Neural progenitor cell (in vitro differentiated cells): ENCODE measurements at regions not wholly inside any gene's neighbourhood (a gene's known extent, or its start where the extent isn't known, plus 50 kb on each side); places are given as distances from the start of the nearest gene placed in this dataset.

ENCODE experiments used
- EZH2 ChIP-seq: fragments of 200-600 bp; sonication (generic); IDR thresholded peaks from 2 replicates; pipeline ENCODE4 v1.6.1; 2017; ENCODE audit warnings: antibody characterized with exemption, mild to moderate bottlenecking, moderate library complexity
- EZH2phosphoT487 ChIP-seq: fragments of 200-600 bp; sonication (generic); IDR thresholded peaks from 2 replicates; pipeline ENCODE4 v1.6.1; 2017; ENCODE audit warnings: antibody characterized with exemption
- TF ChIP-seq, protein P1 (sequence below): fragments of 200-600 bp; sonication (generic); IDR thresholded peaks from 2 replicates; pipeline ENCODE4 v1.5.1; 2017; ENCODE audit warnings: antibody characterized with exemption, mild to moderate bottlenecking

DNA sequence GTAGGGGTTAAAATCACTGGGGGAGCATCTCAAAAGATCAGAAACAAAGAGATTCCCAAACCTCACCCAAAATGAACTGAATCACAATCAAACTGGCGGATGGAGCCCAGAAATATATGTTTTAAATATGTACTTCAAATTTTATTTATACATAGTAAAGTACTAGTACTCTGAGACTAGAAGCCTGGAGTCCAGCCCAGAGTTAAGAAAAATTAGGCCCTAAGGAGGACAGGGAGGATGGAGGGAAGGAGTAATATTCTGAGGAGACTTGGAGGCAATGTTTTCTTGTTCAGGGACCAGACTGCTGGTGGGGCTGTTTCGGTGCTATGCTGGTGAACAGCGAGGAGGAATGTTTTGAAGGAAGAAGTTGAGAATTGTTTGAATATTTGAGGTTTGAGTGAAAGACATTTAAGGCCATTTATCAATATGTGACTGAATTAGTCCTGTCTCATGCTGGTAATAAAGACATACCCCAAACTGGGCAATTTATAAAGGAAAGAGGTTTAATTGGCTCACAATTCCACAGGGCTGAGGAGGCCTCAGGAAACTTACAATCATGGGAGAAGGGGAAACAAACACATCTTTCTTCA lies 552.4 kb upstream of the DAB2 start:
- TF ChIP-seq EZH2, result no peak
- TF ChIP-seq, protein P1, sequence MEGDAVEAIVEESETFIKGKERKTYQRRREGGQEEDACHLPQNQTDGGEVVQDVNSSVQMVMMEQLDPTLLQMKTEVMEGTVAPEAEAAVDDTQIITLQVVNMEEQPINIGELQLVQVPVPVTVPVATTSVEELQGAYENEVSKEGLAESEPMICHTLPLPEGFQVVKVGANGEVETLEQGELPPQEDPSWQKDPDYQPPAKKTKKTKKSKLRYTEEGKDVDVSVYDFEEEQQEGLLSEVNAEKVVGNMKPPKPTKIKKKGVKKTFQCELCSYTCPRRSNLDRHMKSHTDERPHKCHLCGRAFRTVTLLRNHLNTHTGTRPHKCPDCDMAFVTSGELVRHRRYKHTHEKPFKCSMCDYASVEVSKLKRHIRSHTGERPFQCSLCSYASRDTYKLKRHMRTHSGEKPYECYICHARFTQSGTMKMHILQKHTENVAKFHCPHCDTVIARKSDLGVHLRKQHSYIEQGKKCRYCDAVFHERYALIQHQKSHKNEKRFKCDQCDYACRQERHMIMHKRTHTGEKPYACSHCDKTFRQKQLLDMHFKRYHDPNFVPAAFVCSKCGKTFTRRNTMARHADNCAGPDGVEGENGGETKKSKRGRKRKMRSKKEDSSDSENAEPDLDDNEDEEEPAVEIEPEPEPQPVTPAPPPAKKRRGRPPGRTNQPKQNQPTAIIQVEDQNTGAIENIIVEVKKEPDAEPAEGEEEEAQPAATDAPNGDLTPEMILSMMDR, result no peak
- no peak for TF ChIP-seq EZH2phosphoT487
